K562 (cell line): ENCODE measurements at regions not wholly inside any gene's neighbourhood (a gene's known extent, or its start where the extent isn't known, plus 50 kb on each side); places are given as distances from the start of the nearest gene placed in this dataset.
A peak's percentile ranks its signal among the peaks of the same experiment; 100 is the strongest.

Source experiments
- CC2D1A ChIP-seq: fragments of 450-650 bp; IDR thresholded peaks from 2 replicates; pipeline ENCODE4 v1.6.1; 2017; ENCODE audit warnings: mild to moderate bottlenecking
- CTCF ChIP-seq, 3 experiments: IDR thresholded peaks in 2 of 3; conservative IDR thresholded peaks in 1 of 3; 2 replicates each; pipeline ENCODE4 v1.5.1; 2011 to 2012; ENCODE audit warnings: low read length in 3 of 3, mild to moderate bottlenecking in 3 of 3, control low read depth in 2 of 3, improper control_type of control experiment in 1 of 3, inconsistent platforms in 1 of 3, low read depth in 1 of 3, mixed read lengths in 1 of 3, moderate library complexity in 1 of 3; ENCODE audit not compliant: insufficient read depth in 2 of 3
- HMG20B ChIP-seq: fragments of 250-450 bp; sonication (Bioruptor Pico); IDR thresholded peaks from 2 replicates; pipeline ENCODE4 v1.5.0; 2021; ENCODE audit warnings: mild to moderate bottlenecking
- L3MBTL2 ChIP-seq: fragments of 450-650 bp; IDR thresholded peaks from 2 replicates; pipeline ENCODE4 v1.6.1; 2016; ENCODE audit warnings: mild to moderate bottlenecking, moderate library complexity
- MCM3 ChIP-seq: fragments of 450-650 bp; IDR thresholded peaks from 2 replicates; pipeline ENCODE4 v1.6.1; 2016
- NR4A1 ChIP-seq, 2 experiments: fragments of 250-450 bp in 1 of 2; fragments of 450-650 bp in 1 of 2; sonication (Bioruptor Pico) in 1 of 2; IDR thresholded peaks; 2 replicates each; pipeline versions ENCODE4 v1.4.0 to v1.6.1; 2016 to 2020; ENCODE audit warnings: mild to moderate bottlenecking in 2 of 2, missing compliant biosample characterization in 1 of 2, missing genetic modification characterization in 1 of 2, moderate library complexity in 1 of 2
- RBM25 ChIP-seq: fragments of 200-400 bp; formaldehyde crosslinking; IDR thresholded peaks from 2 replicates; pipeline ENCODE4 v1.6.1; 2018; ENCODE audit warnings: low read length, low read depth, moderate library complexity; ENCODE audit not compliant: severe bottlenecking
- SIRT6 ChIP-seq: IDR thresholded peaks from one replicate; pipeline ENCODE4 v1.6.1; 2012; ENCODE audit warnings: low read depth, mild to moderate bottlenecking, control low read depth, inconsistent platforms, low read length, moderate library complexity
- ZBTB11 ChIP-seq, 3 experiments: fragments of 200-800 bp in 1 of 3; fragments of 250-450 bp in 1 of 3; fragments of 450-650 bp in 1 of 3; sonication (Bioruptor Pico) in 1 of 3; sonication (Bioruptor generic) in 1 of 3; formaldehyde crosslinking in 1 of 3; IDR thresholded peaks; 2 replicates each; pipeline versions ENCODE4 v1.6.1 to v1.8.0; 2016 to 2022; ENCODE audit warnings: mild to moderate bottlenecking in 2 of 3, missing genetic modification characterization in 2 of 3, missing compliant biosample characterization in 1 of 3, moderate library complexity in 1 of 3
- ZBTB26 ChIP-seq: fragments of 450-650 bp; formaldehyde crosslinking; IDR thresholded peaks from 2 replicates; pipeline ENCODE4 v1.4.0; 2022; ENCODE audit warnings: missing genetic modification characterization
- ZNF282 ChIP-seq: sonication (generic); formaldehyde crosslinking; IDR thresholded peaks from 2 replicates; pipeline ENCODE4 v1.8.1; 2023; ENCODE audit warnings: missing genetic modification reagents

GRCh38 chr17:27379888-27380533 is 76.2 kb upstream of the KSR1 start (continued):
- TF ChIP-seq ZBTB11 (CRISPR knock-in tag; IDR thresholded peaks at IDR 0.05), result no peak
- no peak for TF ChIP-seq ZBTB26 (CRISPR knock-in tag)
- no peak for TF ChIP-seq CC2D1A
- TF ChIP-seq NR4A1 (CRISPR knock-in tag; IDR thresholded peaks at IDR 0.05), result no peak
- no peak for TF ChIP-seq NR4A1 (tag; IDR thresholded peaks at IDR 0.05)
- TF ChIP-seq HMG20B, result no peak
- no peak for TF ChIP-seq MCM3
- no peak for TF ChIP-seq SIRT6
- no peak for TF ChIP-seq CTCF (IDR thresholded peaks at IDR 0.05 in 2 of 3, conservative IDR thresholded peaks at IDR 0.05 in 1 of 3; ENCODE audit: insufficient read depth in 2 of 3, low read depth in 1 of 3, low read length in 3 of 3)
- no peak for TF ChIP-seq RBM25
- no peak for TF ChIP-seq ZNF282 (CRISPR knock-in tag)
- 0 out of 2 replicates have a peak, but pooled peaks have one; percentile 9 for TF ChIP-seq L3MBTL2
